ENCODE measurements at regions not wholly inside any gene's neighbourhood (a gene's known extent, or its start where the extent isn't known, plus 50 kb on each side); places are given as distances from the start of the nearest gene placed in this dataset.

GRCh38 chr5:57836921-57837320, 354.3 kb upstream of the ACTBL2 start:
- no peak overlapping the region for H3K4me3 Mint-ChIP-seq
- TF ChIP-seq CTCF (conservative IDR thresholded peaks at IDR 0.05) = no peak
- no peak for DNase-seq
- no peaks in the 10 kb centered on the region for H3K9me3 Mint-ChIP-seq
- Histone ChIP-seq H3K27me3 (ENCODE audit: control insufficient read depth, insufficient read depth, low read length, poor library complexity, severe bottlenecking) (no peaks in the 10 kb centered on the region), H3K9ac (ENCODE audit: extremely low read depth, low read length, poor library complexity, severe bottlenecking) (no peak overlapping the region), H3K4me3 (ENCODE audit: low read length) (no peak overlapping the region), H3K36me3 (ENCODE audit: control insufficient read depth, insufficient read depth, low read length) (no peaks in the 10 kb centered on the region), H3K4me1 (ENCODE audit: control insufficient read depth, insufficient read depth, low read length) (peaks cover 5% of the 10 kb centered on the region), H3K27ac (ENCODE audit: low read depth, low read length) (no peak overlapping the region), H3K9me3 (ENCODE audit: control insufficient read depth, low read length) (peaks cover 10% of the 10 kb centered on the region)
- no peaks in the 10 kb centered on the region for H3K27me3 Mint-ChIP-seq (ENCODE audit: insufficient read depth)
- H3K4me1 Mint-ChIP-seq = peaks cover 38% of the 10 kb centered on the region
- 99 to 100% methylated on average over 2 of the region's 2 CpGs for WGBS, 2 experiments (ENCODE audit: insufficient coverage in 1 of 2, insufficient read length in 1 of 2)
- H3K36me3 Mint-ChIP-seq (ENCODE audit: low read depth) = no peaks in the 10 kb centered on the region
- peak overlapping the region; percentile 39 for H3K27ac Mint-ChIP-seq

GRCh38 chr5:57836331-57836730, 353.7 kb upstream of the ACTBL2 start:
- Histone ChIP-seq H3K27ac (ENCODE audit: low read depth, low read length) (no peak overlapping the region), H3K4me3 (ENCODE audit: low read length) (no peak overlapping the region), H3K9me3 (ENCODE audit: control insufficient read depth, low read length) (peaks cover 10% of the 10 kb centered on the region), H3K36me3 (ENCODE audit: control insufficient read depth, insufficient read depth, low read length) (no peaks in the 10 kb centered on the region), H3K9ac (ENCODE audit: extremely low read depth, low read length, poor library complexity, severe bottlenecking) (no peak overlapping the region), H3K27me3 (ENCODE audit: control insufficient read depth, insufficient read depth, low read length, poor library complexity, severe bottlenecking) (no peaks in the 10 kb centered on the region), H3K4me1 (ENCODE audit: control insufficient read depth, insufficient read depth, low read length) (peaks cover 5% of the 10 kb centered on the region)
- Mint-ChIP-seq H3K36me3 (ENCODE audit: low read depth) (no peaks in the 10 kb centered on the region), H3K4me1 (peaks cover 32% of the 10 kb centered on the region), H3K4me3 (no peak overlapping the region), H3K27ac (peak overlapping the region; percentile 39), H3K27me3 (ENCODE audit: insufficient read depth) (no peaks in the 10 kb centered on the region), H3K9me3 (no peaks in the 10 kb centered on the region)
- TF ChIP-seq CTCF (conservative IDR thresholded peaks at IDR 0.05) = no peak
- 92 to 95% methylated on average over 1 to 2 of the region's 2 CpGs for WGBS, 2 experiments (ENCODE audit: insufficient coverage in 1 of 2, insufficient read length in 1 of 2)
- DNase-seq = no peak

GRCh38 chr5:57834829-57835608, 352.4 kb upstream of the ACTBL2 start:
- WGBS, 2 experiments (ENCODE audit: insufficient coverage in 1 of 2, insufficient read length in 1 of 2) = 53 to 65% methylated on average over 5 to 6 of the region's 6 CpGs
- DNase-seq = peak; percentile 86
- Histone ChIP-seq H3K36me3 (ENCODE audit: control insufficient read depth, insufficient read depth, low read length) (no peaks in the 10 kb centered on the region), H3K4me3 (ENCODE audit: low read length) (peak overlapping the region; percentile 1), H3K9me3 (ENCODE audit: control insufficient read depth, low read length) (peaks cover 10% of the 10 kb centered on the region), H3K4me1 (ENCODE audit: control insufficient read depth, insufficient read depth, low read length) (peaks cover 5% of the 10 kb centered on the region), H3K9ac (ENCODE audit: extremely low read depth, low read length, poor library complexity, severe bottlenecking) (peak overlapping the region; percentile 15), H3K27me3 (ENCODE audit: control insufficient read depth, insufficient read depth, low read length, poor library complexity, severe bottlenecking) (no peaks in the 10 kb centered on the region), H3K27ac (ENCODE audit: low read depth, low read length) (peak overlapping the region; percentile 82)
- peaks cover 27% of the 10 kb centered on the region for H3K4me1 Mint-ChIP-seq
- H3K4me3 Mint-ChIP-seq = no peak overlapping the region
- H3K9me3 Mint-ChIP-seq = no peaks in the 10 kb centered on the region
- H3K36me3 Mint-ChIP-seq (ENCODE audit: low read depth) = no peaks in the 10 kb centered on the region
- peak overlapping the region; percentile 90 for H3K27ac Mint-ChIP-seq
- no peak for TF ChIP-seq CTCF (conservative IDR thresholded peaks at IDR 0.05)
- H3K27me3 Mint-ChIP-seq (ENCODE audit: insufficient read depth) = no peaks in the 10 kb centered on the region

Measured in endodermal cell (in vitro differentiated cells).